ENCODE measurements at regions not wholly inside any gene's neighbourhood (a gene's known extent, or its start where the extent isn't known, plus 50 kb on each side); places are given as distances from the start of the nearest gene placed in this dataset.
A peak's percentile ranks its signal among the peaks of the same experiment; 100 is the strongest.

DNA sequence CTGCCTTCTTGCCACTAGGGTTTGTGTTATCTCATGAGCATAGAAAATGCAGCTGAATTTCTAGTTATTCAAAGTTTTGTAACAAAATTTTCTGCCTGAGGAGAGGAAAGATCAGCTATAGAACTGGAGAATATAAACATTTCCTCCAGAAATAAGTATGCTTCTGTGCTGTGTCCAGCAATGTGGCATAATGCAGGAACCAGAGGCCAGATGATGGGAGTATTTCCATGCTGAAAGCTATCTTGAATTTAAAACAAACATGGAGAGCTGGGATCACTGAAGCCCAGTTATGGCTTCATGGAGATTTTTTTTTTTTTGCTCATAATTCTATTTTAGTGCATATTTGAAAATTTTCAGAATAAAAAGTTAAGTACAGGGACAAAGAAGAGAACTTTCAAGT lies 608.2 kb downstream of the SOX6 start:
- no peak overlapping the region for H3K27ac ChIP-seq
- no peak for DNase-seq (ENCODE audit: low read depth, low spot score)

- H3K27ac ChIP-seq: no peak overlapping the region
- DNase-seq (ENCODE audit: low read depth, low spot score): no peak
Measured at GRCh38 chr11:15748741-15749140, 607.6 kb downstream of the SOX6 start.

- no peak for DNase-seq (ENCODE audit: low read depth, low spot score)
Measured at GRCh38 chr11:15750535-15751308, 605.6 kb downstream of the SOX6 start.

DNA sequence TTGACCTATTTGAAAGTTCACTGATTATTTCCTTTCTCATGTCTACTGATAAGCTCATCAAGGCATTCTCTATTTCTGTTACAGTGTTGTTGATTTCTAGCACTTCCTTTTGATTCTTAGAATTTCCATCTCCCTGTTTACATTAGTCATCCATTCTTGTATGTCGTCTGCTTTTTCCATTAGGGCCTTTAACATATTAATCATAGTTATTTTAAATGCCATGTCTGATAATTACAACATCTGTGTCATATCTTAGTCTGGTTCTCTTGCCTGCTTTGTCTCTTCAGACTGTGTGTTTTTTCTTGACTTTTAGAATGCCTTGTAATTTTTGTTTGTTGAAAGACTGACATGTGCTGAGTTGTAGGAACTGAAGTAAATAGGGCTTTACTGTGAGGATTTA lies 602.1 kb downstream of the SOX6 start:
- no peak for DNase-seq (ENCODE audit: low read depth, low spot score)
- H3K27ac ChIP-seq: no peak overlapping the region

More at GRCh38 chr11:15750535-15751308, 605.6 kb downstream of the SOX6 start:
- no peak overlapping the region for H3K27ac ChIP-seq

DNA sequence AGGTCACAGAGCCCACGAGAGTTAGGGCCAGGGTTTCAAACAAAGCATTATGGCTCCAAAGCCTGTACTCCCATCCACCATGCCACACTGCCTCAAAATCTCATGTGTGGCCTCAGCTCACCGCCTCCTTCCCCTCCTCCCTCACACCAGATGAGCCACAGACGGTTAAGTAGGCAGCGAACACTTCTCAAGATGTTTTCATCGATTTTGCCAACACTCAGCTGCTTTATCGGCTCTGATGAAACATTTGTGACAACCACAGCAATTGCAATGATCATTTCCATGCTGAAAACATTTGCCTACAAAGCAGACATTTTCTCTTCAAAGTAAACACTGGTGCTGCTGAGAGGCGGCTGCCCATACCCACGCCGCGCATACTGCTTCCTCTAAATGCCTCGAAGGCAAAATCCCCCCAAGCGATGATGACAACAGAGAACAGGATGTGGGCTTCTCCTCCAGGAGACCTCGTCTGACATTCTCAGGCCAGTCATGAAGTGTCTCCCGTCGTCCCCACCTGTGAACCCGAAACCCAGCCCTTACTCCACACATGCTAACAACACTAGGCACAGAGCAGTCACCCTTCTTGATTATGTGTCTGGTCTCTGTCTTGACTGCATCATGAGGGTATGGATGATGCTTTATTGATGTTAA lies 599.2 kb downstream of the SOX6 start:
- DNase-seq (ENCODE audit: low read depth, low spot score): no peak
- H3K27ac ChIP-seq: no peak overlapping the region

GRCh38 chr11:15758857-15759465 lies 597.4 kb downstream of the SOX6 start:
- no peak overlapping the region for H3K27ac ChIP-seq

DNA sequence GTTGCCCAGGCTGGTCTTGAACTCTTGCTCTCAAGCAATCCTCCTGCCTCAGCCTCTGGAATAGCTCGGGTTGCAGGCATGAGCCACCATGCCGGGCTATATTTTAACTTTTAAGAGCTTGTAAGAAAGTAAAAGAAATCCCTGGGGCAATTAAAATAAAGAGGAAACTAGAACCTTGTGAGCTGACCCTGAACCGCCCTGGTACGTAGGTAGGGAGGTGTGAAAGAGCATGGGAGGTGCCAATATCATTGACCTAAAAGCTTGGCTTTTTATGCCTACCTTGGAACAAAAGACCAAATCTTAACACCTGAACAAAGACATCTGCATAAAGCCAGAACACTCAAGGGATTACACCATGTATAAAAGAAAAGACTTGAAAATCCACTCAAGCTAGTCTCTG lies 595.1 kb downstream of the SOX6 start:
- H3K27ac ChIP-seq: no peak overlapping the region
- no peak for DNase-seq (ENCODE audit: low read depth, low spot score)

More at GRCh38 chr11:15758857-15759465, 597.4 kb downstream of the SOX6 start:
- DNase-seq (ENCODE audit: low read depth, low spot score): no peak

- H3K27ac ChIP-seq: no peak overlapping the region
- no peak for DNase-seq (ENCODE audit: low read depth, low spot score)
Measured at GRCh38 chr11:15764326-15764725, 592.0 kb downstream of the SOX6 start.

GRCh38 chr11:15764948-15765347 lies 591.4 kb downstream of the SOX6 start:
- peak; percentile 72 for DNase-seq (ENCODE audit: low read depth, low spot score)
- H3K27ac ChIP-seq: no peak overlapping the region

DNA sequence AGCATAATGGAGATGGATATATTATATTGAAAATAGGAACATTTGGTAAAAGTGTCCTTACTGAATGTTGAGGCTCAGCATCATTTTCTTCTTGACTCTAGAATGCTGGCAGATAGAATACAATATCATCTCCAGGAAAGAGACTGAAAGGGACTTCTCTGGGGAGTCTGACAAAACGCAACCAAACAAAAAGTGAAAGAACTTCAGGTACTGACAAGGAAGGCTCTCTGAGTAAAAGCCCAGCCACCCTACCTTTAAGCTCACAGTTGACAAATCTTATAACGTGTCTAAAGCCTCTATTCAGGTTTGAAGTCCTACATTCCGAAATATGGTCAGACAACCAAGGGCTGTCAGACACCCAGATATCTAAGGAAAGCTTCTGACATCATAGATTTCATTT lies 590.8 kb downstream of the SOX6 start:
- no peak overlapping the region for H3K27ac ChIP-seq
- no peak for DNase-seq (ENCODE audit: low read depth, low spot score)

DNA sequence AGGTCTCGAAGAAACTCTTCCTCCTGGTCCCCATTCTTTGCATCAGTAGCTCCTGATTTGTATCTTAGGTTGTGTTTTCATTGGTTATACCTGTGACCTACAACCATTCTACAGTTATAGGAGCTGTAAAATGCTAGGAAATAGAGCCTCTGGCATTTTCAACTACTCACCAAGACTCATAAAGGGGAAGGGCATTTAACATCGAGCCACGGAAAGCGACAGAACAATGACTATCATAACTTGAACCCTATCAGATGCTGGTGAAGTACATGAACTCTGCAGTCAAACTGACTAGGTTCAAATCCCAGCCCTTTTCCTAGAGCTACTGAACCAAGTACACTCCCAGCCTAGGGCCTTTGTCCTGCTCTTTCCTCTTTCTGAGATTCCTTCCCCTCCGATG lies 588.0 kb downstream of the SOX6 start:
- no peak for DNase-seq (ENCODE audit: low read depth, low spot score)

GRCh38 chr11:15769203-15769602 lies 587.1 kb downstream of the SOX6 start:
- DNase-seq (ENCODE audit: low read depth, low spot score): no peak
- peak overlapping the region; percentile 7 for H3K27ac ChIP-seq

More for the DNA sequence above, 588.0 kb downstream of the SOX6 start:
- no peak overlapping the region for H3K27ac ChIP-seq

GRCh38 chr11:15770798-15771414 lies 585.4 kb downstream of the SOX6 start:
- H3K27ac ChIP-seq: no peak overlapping the region
- no peak for DNase-seq (ENCODE audit: low read depth, low spot score)

- H3K27ac ChIP-seq: no peak overlapping the region
- DNase-seq (ENCODE audit: low read depth, low spot score): no peak
Measured at GRCh38 chr11:15772547-15772946, 583.8 kb downstream of the SOX6 start.

DNA sequence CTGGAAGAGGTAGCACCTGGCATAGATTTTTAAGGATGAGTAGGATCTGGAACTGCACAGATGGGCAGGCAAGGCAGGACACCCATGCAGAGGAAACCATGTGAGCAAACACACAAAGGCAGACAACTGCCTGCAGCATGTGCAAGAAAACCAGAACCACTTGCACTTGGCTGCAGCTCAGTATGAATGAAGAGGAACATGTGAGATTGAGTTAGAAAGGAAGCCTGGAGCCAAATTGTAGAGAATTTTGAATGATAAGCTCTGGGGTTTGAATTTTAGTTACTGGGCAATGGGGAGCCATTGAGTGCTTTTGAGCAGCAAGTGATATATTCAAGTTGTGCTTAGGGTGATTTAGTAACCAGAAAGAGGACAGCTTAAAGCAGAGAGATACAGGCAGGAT lies 583.4 kb downstream of the SOX6 start:
- no peak overlapping the region for H3K27ac ChIP-seq
- DNase-seq (ENCODE audit: low read depth, low spot score): no peak

- no peak for DNase-seq (ENCODE audit: low read depth, low spot score)
- H3K27ac ChIP-seq: no peak overlapping the region
Measured at GRCh38 chr11:15773476-15774387, 582.6 kb downstream of the SOX6 start.

- DNase-seq (ENCODE audit: low read depth, low spot score): no peak
- H3K27ac ChIP-seq: no peak overlapping the region
Measured at GRCh38 chr11:15774388-15774939, 581.9 kb downstream of the SOX6 start.

- DNase-seq (ENCODE audit: low read depth, low spot score): no peak
- H3K27ac ChIP-seq: no peak overlapping the region
Measured at GRCh38 chr11:15775015-15775541, 581.3 kb downstream of the SOX6 start.

GRCh38 chr11:15775797-15776196 lies 580.5 kb downstream of the SOX6 start:
- DNase-seq (ENCODE audit: low read depth, low spot score): no peak
- H3K27ac ChIP-seq: no peak overlapping the region

Data from epithelial cell of prostate (primary cell).